ENCODE measurements at regions not wholly inside any gene's neighbourhood (a gene's known extent, or its start where the extent isn't known, plus 50 kb on each side); places are given as distances from the start of the nearest gene placed in this dataset.

DNA sequence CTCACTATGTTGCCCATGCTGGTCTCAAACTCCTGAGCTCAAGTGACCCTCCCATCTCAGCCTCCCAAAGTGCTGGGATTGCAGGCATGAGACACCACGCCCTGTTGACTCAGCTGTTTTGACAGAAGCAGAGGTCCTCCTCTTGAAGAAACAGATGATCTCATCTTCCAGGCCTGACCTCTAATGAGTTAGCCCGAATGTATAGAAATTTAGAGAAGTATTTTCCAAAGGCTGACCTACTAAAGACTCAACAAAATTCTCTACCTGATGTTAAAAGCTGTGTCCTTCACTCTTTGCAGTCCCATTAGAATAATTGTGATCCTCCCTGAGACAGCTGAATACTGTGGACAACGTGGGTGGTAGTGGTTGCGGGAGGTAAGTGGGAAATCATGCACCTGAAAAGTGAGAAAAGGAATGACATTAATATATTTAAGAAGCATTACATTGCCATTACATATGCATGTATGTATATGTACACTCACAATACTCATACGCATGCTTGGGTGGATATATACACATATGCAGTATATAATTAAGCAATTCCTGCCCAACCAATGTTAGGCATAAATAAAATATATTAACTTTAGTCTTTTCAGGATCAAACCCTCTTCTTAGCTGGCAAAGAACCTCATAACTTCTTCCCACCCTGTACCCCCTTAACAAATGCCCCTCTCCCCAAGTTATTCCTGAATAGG lies 204.6 kb upstream of the NR2F2 start:
- TF ChIP-seq, protein P1, sequence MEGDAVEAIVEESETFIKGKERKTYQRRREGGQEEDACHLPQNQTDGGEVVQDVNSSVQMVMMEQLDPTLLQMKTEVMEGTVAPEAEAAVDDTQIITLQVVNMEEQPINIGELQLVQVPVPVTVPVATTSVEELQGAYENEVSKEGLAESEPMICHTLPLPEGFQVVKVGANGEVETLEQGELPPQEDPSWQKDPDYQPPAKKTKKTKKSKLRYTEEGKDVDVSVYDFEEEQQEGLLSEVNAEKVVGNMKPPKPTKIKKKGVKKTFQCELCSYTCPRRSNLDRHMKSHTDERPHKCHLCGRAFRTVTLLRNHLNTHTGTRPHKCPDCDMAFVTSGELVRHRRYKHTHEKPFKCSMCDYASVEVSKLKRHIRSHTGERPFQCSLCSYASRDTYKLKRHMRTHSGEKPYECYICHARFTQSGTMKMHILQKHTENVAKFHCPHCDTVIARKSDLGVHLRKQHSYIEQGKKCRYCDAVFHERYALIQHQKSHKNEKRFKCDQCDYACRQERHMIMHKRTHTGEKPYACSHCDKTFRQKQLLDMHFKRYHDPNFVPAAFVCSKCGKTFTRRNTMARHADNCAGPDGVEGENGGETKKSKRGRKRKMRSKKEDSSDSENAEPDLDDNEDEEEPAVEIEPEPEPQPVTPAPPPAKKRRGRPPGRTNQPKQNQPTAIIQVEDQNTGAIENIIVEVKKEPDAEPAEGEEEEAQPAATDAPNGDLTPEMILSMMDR (conservative IDR thresholded peaks at IDR 0.05; ENCODE audit: low read depth, low read length), result no peak
- no peak for TF ChIP-seq EZH2 (IDR thresholded peaks at IDR 0.05; ENCODE audit: borderline replicate concordance, low read depth, low read length, poor library complexity, severe bottlenecking)
